SU-DHL-6 (cell line): ENCODE measurements at regions not wholly inside any gene's neighbourhood (a gene's known extent, or its start where the extent isn't known, plus 50 kb on each side); places are given as distances from the start of the nearest gene placed in this dataset.

Experiments used
- H2AFZ ChIP-seq: fragments of 200-600 bp; sonication (generic); 2 replicates; pipeline ENCODE4 v1.6.1; 2014; ENCODE audit warnings: low read depth, mild to moderate bottlenecking, moderate library complexity, mixed read lengths, antibody characterized with exemption, low read length; ENCODE audit not compliant: severe bottlenecking
- H3F3A ChIP-seq: fragments of 200-600 bp; shearing (Covaris generic); 2 replicates; pipeline ENCODE4 v1.6.0; 2016; ENCODE audit warnings: antibody characterized with exemption, mild to moderate bottlenecking; ENCODE audit not compliant: insufficient read depth
- H3K27ac ChIP-seq: fragments of 200-600 bp; sonication (generic); 2 replicates; pipeline ENCODE4 v1.5.1; 2016; ENCODE audit warnings: low read depth, mild to moderate bottlenecking, low read length, moderate library complexity, mixed read lengths
- H3K27me3 ChIP-seq: fragments of 200-600 bp; sonication (generic), shearing (Covaris generic); 2 replicates; pipeline ENCODE4 v1.6.0; 2014; ENCODE audit warnings: mild to moderate bottlenecking, low read length
- H3K36me3 ChIP-seq: fragments of 200-600 bp; sonication (generic); 2 replicates; pipeline ENCODE4 v1.6.1; 2014; ENCODE audit warnings: mild to moderate bottlenecking, low read length, mixed read lengths
- H3K4me2 ChIP-seq: fragments of 300-600, 200-600 bp; shearing (Covaris generic), sonication (generic); 2 replicates; pipeline ENCODE4 v1.6.0; 2014; ENCODE audit warnings: low read length, low read depth, mild to moderate bottlenecking; ENCODE audit not compliant: poor library complexity, severe bottlenecking
- H3K4me3 ChIP-seq: fragments of 200-600 bp; sonication (generic); 2 replicates; pipeline ENCODE4 v1.5.1; 2014; ENCODE audit warnings: antibody characterized with exemption, low read length, mild to moderate bottlenecking, mixed read lengths; ENCODE audit not compliant: insufficient read depth, poor library complexity, severe bottlenecking
- H3K79me2 ChIP-seq: fragments of 200-600 bp; sonication (generic); 2 replicates; pipeline ENCODE4 v1.6.1; 2014; ENCODE audit warnings: mild to moderate bottlenecking, low read length, moderate library complexity; ENCODE audit not compliant: insufficient read depth
- H3K9ac ChIP-seq: fragments of 200-600 bp; sonication (generic); 2 replicates; pipeline ENCODE4 v1.7.0; 2014; ENCODE audit warnings: mild to moderate bottlenecking, low read length
- H3K9me2 ChIP-seq: fragments of 200-600 bp; sonication (generic); replicated peaks from 2 replicates; pipeline ENCODE4 v1.6.1; 2014; ENCODE audit warnings: low read length; ENCODE audit not compliant: insufficient read depth
- H3K9me3 ChIP-seq: fragments of 200-600 bp; sonication (generic); 2 replicates; pipeline ENCODE4 v1.6.1; 2014; ENCODE audit warnings: low read length, mixed read lengths; ENCODE audit not compliant: insufficient read depth
- H4K20me1 ChIP-seq: fragments of 200-600 bp; sonication (generic); 2 replicates; pipeline ENCODE4 v1.6.1; 2014; ENCODE audit warnings: low read depth, mild to moderate bottlenecking, antibody characterized with exemption, low read length, moderate library complexity, mixed read lengths
- CTCF ChIP-seq: fragments of 200-600 bp; sonication (generic); IDR thresholded peaks from one replicate; pipeline ENCODE4 v1.5.1; 2017; ENCODE audit warnings: antibody characterized with exemption, mild to moderate bottlenecking, low read length, moderate library complexity; ENCODE audit not compliant: insufficient read depth, poor library complexity, severe bottlenecking
- EZH2phosphoT487 ChIP-seq: fragments of 200-600 bp; sonication (generic), shearing (Covaris generic); conservative IDR thresholded peaks from 2 replicates; pipeline ENCODE4 v1.6.1; 2018; ENCODE audit warnings: mild to moderate bottlenecking, antibody characterized with exemption, low read length, moderate library complexity, mixed read lengths

GRCh38 chr14:104323551-104324175, 185.3 kb downstream of the KIF26A start:
- Histone ChIP-seq H4K20me1 (no peaks in the 10 kb centered on the region), H3K27me3 (no peaks in the 10 kb centered on the region), H3K79me2 (no peaks in the 10 kb centered on the region), H2AFZ (no peak overlapping the region), H3K4me3 (no peak overlapping the region), H3K9ac (no peak overlapping the region), H3K36me3 (no peaks in the 10 kb centered on the region), H3F3A (no peaks in the 10 kb centered on the region), H3K27ac (no peak overlapping the region), H3K9me2 (no peaks in the 10 kb centered on the region), H3K9me3 (no peaks in the 10 kb centered on the region), H3K4me2 (no peak overlapping the region)
- TF ChIP-seq EZH2phosphoT487 (no peak), CTCF (no peak)

GRCh38 chr14:104326848-104327247, 188.5 kb downstream of the KIF26A start:
- H3K4me3 ChIP-seq = no peak overlapping the region

GRCh38 chr14:104328607-104329006, 190.2 kb downstream of the KIF26A start:
- H3K27me3 ChIP-seq = no peaks in the 10 kb centered on the region
- H3K9me2 ChIP-seq = no peaks in the 10 kb centered on the region
- no peaks in the 10 kb centered on the region; the same call in 1 of the 2 replicates for H3K9me3 ChIP-seq
- H3F3A ChIP-seq = no peaks in the 10 kb centered on the region
- no peak overlapping the region for H3K27ac ChIP-seq
- no peak for TF ChIP-seq CTCF
- no peak for TF ChIP-seq EZH2phosphoT487
- no peak overlapping the region for H3K4me2 ChIP-seq
- no peak overlapping the region for H3K9ac ChIP-seq
- no peaks in the 10 kb centered on the region for H3K36me3 ChIP-seq
- H3K79me2 ChIP-seq = no peaks in the 10 kb centered on the region
- H4K20me1 ChIP-seq = no peaks in the 10 kb centered on the region
- no peak overlapping the region for H2AFZ ChIP-seq
- H3K4me3 ChIP-seq = no peak overlapping the region

More at GRCh38 chr14:104326848-104327247, 188.5 kb downstream of the KIF26A start:
- no peaks in the 10 kb centered on the region for H4K20me1 ChIP-seq
- no peaks in the 10 kb centered on the region for H3K9me2 ChIP-seq
- no peaks in the 10 kb centered on the region; the same call in 1 of the 2 replicates for H3K9me3 ChIP-seq
- H3K36me3 ChIP-seq = no peaks in the 10 kb centered on the region
- H3K4me2 ChIP-seq = no peak overlapping the region
- no peak overlapping the region for H3K9ac ChIP-seq
- no peak for TF ChIP-seq CTCF
- TF ChIP-seq EZH2phosphoT487 = no peak
- no peak overlapping the region for H2AFZ ChIP-seq
- H3K79me2 ChIP-seq = no peaks in the 10 kb centered on the region
- H3F3A ChIP-seq = no peaks in the 10 kb centered on the region
- no peak overlapping the region for H3K27ac ChIP-seq
- H3K27me3 ChIP-seq = no peaks in the 10 kb centered on the region
